WTC11 (cell line): ENCODE measurements at regions not wholly inside any gene's neighbourhood (a gene's known extent, or its start where the extent isn't known, plus 50 kb on each side); places are given as distances from the start of the nearest gene placed in this dataset.

Source experiments
- ATF1 ChIP-seq: sonication (generic); formaldehyde crosslinking; IDR thresholded peaks from 2 replicates; pipeline ENCODE4 v1.8.1; 2023; ENCODE audit warnings: mild to moderate bottlenecking, moderate library complexity, missing genetic modification reagents
- ATF3 ChIP-seq: sonication (generic); formaldehyde crosslinking; conservative IDR thresholded peaks from 2 replicates; pipeline ENCODE4 v1.8.1; 2022; ENCODE audit warnings: mild to moderate bottlenecking, missing genetic modification reagents
- CTCF ChIP-seq: fragments of 200-600 bp; IDR thresholded peaks from 2 replicates; pipeline ENCODE4 v1.8.0; 2022; ENCODE audit warnings: antibody characterized with exemption
- E2F5 ChIP-seq: sonication (generic); formaldehyde crosslinking; IDR thresholded peaks from 2 replicates; pipeline ENCODE4 v1.8.1; 2022; ENCODE audit warnings: mild to moderate bottlenecking, moderate library complexity, missing genetic modification reagents
- FOXJ3 ChIP-seq: sonication (generic); formaldehyde crosslinking; IDR thresholded peaks from 2 replicates; pipeline ENCODE4 v1.9.0; 2021; ENCODE audit warnings: missing genetic modification reagents, mild to moderate bottlenecking, borderline replicate concordance
- JUN ChIP-seq: sonication (generic); formaldehyde crosslinking; IDR thresholded peaks from 2 replicates; pipeline ENCODE4 v1.8.0; 2023; ENCODE audit warnings: mild to moderate bottlenecking, missing genetic modification reagents
- KAT7 ChIP-seq: sonication (generic); formaldehyde crosslinking; IDR thresholded peaks from 2 replicates; pipeline ENCODE4 v1.8.1; 2023; ENCODE audit warnings: missing genetic modification reagents, mild to moderate bottlenecking, borderline replicate concordance
- NFE2L1 ChIP-seq: sonication (generic); formaldehyde crosslinking; IDR thresholded peaks from 2 replicates; pipeline ENCODE4 v1.8.1; 2023; ENCODE audit warnings: missing genetic modification reagents
- NFYB ChIP-seq: sonication (generic); formaldehyde crosslinking; conservative IDR thresholded peaks from 2 replicates; pipeline ENCODE4 v1.8.0; 2022; ENCODE audit warnings: low read depth, missing genetic modification reagents
- PREB ChIP-seq: sonication (generic); formaldehyde crosslinking; IDR thresholded peaks from 2 replicates; pipeline ENCODE4 v1.8.1; 2022; ENCODE audit warnings: mild to moderate bottlenecking, missing genetic modification reagents, moderate library complexity, borderline replicate concordance
- STAT6 ChIP-seq: sonication (generic); formaldehyde crosslinking; conservative IDR thresholded peaks from 2 replicates; pipeline ENCODE4 v1.8.1; 2023; ENCODE audit warnings: mild to moderate bottlenecking, low read depth, missing genetic modification reagents, moderate library complexity
- TCF7 ChIP-seq: sonication (generic); formaldehyde crosslinking; IDR thresholded peaks from 2 replicates; pipeline ENCODE4 v1.8.0; 2022; ENCODE audit warnings: mild to moderate bottlenecking, low read depth, missing genetic modification reagents, moderate library complexity
- ZNF263 ChIP-seq: sonication (generic); formaldehyde crosslinking; IDR thresholded peaks from 2 replicates; pipeline ENCODE4 v1.8.1; 2022; ENCODE audit warnings: low read depth, mild to moderate bottlenecking, moderate library complexity, missing genetic modification reagents
- ZNF512 ChIP-seq: sonication (generic); formaldehyde crosslinking; IDR thresholded peaks from 2 replicates; pipeline ENCODE4 v1.8.1; 2022; ENCODE audit warnings: missing genetic modification reagents, borderline replicate concordance

GRCh38 chr6:134703206-134703605 lies 246.7 kb downstream of the ALDH8A1 start:
- TF ChIP-seq NFYB (CRISPR knock-in tag) (no peak), CTCF (no peak), KAT7 (CRISPR knock-in tag) (no peak), PREB (CRISPR knock-in tag) (no peak), TCF7 (CRISPR knock-in tag) (no peak), ZNF263 (CRISPR knock-in tag) (no peak), ATF1 (CRISPR knock-in tag) (no peak), STAT6 (CRISPR knock-in tag) (no peak), FOXJ3 (CRISPR knock-in tag) (no peak), NFE2L1 (CRISPR knock-in tag) (no peak), ZNF512 (CRISPR knock-in tag) (no peak), JUN (CRISPR knock-in tag) (no peak), ATF3 (CRISPR knock-in tag) (no peak), E2F5 (CRISPR knock-in tag) (no peak)
